HG03196 (cell line): ENCODE measurements at regions not wholly inside any gene's neighbourhood (a gene's known extent, or its start where the extent isn't known, plus 50 kb on each side); places are given as distances from the start of the nearest gene placed in this dataset.

Experiments used
- ATAC-seq: cut with Tn5 transposase; IDR thresholded peaks from one replicate; pipeline ENCODE4 v1.9.1; 2021; ENCODE audit not compliant: unreplicated experiment

- no peak for ATAC-seq
These were observed 153.3 kb upstream of the TBL1X start for GRCh38 chrX:9311421-9312160.

GRCh38 chrX:9312922-9313867 is 151.7 kb upstream of the TBL1X start:
- no peak for ATAC-seq

GRCh38 chrX:9315086-9315485 is 149.8 kb upstream of the TBL1X start:
- ATAC-seq, result no peak

DNA sequence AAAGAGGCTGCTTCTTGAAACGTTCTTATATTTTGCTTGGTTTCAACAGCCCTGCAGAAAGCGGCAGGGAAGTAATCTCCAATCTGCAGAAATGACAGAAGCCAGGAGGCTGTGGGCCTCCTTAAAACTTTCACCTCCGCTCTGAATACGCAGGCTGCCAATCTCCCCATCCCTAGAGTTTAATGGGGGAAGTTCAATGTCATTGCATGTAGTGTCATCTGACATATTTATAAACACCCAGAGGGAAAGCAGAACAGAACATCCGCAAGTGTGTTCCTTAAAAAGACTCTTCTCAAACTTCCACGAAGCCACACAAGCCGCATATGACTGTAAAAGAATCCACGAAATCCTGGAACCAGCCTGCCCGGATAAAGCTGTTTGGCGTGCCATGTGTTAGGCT is 148.8 kb upstream of the TBL1X start:
- ATAC-seq, result no peak

DNA sequence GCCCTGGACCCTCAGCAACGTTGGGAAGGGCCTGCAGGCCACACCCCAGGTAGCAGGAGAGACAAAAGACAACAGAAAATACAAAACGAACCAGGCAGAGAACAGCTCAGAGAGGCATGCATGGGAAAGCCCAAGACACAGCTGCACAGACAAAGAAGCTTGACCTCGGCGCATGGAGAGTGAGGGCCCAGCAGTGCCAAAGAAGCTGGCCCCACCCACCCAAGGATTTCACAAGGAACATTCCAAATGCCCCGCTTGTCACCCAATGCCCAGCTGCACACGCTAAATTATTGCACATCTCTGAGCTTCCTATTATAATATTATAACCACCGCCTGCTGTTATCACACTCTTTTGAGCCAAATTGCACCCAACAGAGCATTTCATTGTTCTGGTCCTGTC is 147.7 kb upstream of the TBL1X start:
- no peak for ATAC-seq

DNA sequence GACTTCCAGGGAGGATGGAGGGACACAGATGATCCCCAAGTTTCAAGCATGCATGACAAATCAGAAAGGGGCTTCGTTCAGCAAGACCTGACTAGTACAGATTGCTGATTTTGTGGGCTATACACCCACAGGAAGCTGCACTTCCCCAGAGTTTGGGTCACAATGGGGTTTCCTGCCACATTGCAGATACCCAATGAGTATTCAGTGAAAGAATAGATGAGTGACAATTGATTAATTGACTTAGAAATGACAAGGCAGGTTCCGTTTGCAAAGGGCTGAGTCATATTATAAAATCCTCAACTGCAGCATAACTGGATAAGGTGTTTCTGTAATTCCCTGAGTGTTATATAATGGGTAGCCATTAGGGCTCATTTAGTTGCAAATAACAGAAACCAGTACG is 146.6 kb upstream of the TBL1X start:
- no peak for ATAC-seq

DNA sequence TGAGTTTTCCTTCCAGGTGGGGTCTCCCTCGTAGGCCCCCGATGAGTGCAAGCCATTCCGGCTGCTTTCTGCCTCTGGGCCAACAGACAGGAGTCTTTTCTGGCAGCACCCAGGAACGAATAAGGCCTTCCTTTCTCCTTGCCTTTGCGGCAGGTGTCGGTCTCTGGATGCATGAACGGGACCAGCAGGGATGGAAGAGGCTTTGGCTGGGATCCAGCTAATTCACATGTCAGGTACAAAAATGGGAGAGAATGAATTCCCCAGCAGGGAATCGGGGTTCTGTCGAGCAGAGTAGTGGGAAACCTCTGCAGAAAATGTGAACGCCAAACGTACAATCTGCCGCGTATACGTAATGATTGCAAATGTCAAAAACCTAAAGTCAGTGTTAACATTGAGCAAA is 146.1 kb upstream of the TBL1X start:
- no peak for ATAC-seq

DNA sequence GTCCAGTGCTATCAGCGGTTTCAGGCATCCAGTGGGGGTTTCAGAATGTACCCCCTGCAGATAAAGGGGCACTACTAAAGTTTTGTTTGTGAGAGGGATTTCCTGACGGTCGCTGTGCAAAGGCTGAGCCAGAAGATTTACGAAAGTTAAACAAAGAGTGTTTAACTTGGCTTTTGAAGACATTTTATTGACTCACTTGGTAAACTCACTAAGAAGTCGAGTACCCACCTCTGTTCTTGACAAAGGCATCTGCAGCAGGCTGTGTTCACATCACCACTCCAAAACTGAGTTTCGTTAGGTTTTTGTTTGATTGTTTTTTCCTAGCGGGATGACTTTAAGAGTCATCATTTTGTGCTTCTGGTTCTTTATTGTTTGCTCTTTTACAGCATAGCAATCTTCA is 143.9 kb upstream of the TBL1X start:
- no peak for ATAC-seq

DNA sequence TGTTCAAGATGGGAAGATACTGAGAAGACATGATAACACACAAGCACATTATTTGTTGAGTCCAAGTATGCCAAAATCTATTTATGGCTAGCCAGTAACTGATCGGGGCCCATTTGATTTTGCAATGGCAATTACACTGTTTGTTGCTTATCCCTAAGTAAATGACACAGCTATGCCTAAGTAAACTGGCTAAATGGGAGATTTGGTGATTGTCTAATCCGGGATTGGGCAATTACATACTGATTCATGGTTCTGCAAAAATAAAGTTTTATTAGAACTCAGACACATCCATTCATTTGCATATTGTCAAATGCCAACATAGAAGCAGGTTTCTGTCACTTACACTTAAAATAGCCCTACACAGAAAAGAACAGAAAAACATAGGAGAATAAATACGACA is 140.2 kb upstream of the TBL1X start:
- no peak for ATAC-seq

- ATAC-seq, result no peak
These were observed 138.5 kb upstream of the TBL1X start for GRCh38 chrX:9326369-9326768.

DNA sequence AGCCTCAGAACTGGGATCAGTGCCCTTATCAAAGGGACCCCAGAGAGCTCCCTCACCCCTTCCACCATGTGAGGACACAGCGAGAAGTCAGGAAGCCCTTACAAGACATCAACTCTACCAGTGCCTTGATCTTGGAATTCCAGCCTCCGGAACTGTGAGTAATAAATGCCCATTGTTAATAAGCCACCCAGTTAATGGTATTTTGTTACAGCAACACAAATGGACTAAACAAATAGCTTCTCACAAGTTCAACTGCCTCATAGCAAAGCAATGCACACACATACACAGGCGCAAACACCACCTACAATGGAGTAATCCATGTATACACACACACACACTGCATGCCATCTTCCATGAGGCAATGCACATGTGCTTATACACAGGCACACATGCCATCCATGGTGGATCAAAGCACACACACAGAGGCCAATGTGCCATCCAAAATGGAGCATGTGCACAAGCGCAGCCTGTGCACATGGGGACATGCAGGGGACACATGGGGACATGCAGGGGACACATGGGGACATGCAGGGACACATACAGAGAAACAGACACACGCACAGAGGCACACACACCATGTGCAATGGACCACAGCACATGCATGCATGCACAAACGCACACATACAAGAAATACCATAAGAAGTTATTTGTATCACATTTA is 137.6 kb upstream of the TBL1X start:
- ATAC-seq, result no peak

GRCh38 chrX:9327747-9328145 is 137.1 kb upstream of the TBL1X start:
- no peak for ATAC-seq

DNA sequence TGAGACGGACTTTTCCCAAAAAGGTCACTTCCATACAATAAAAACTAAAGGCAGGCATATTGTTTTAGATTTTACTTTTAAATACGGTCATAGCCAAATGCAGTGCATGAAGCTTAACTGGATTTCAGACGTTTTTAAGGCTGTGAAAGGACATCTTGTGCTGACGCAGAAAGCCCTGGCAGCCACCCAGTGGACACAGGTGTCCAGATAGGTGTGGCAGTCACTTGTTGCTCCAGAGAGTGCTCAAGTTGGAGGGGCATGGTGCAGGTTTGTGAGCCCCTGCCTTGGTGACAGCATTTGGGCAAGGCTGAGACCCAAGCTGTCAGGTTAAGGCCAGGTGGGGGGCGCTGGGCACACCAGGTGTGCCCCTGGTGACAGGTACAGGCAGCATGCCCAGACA is 135.8 kb upstream of the TBL1X start:
- no peak for ATAC-seq

GRCh38 chrX:9330249-9330982 is 134.4 kb upstream of the TBL1X start:
- no peak for ATAC-seq

DNA sequence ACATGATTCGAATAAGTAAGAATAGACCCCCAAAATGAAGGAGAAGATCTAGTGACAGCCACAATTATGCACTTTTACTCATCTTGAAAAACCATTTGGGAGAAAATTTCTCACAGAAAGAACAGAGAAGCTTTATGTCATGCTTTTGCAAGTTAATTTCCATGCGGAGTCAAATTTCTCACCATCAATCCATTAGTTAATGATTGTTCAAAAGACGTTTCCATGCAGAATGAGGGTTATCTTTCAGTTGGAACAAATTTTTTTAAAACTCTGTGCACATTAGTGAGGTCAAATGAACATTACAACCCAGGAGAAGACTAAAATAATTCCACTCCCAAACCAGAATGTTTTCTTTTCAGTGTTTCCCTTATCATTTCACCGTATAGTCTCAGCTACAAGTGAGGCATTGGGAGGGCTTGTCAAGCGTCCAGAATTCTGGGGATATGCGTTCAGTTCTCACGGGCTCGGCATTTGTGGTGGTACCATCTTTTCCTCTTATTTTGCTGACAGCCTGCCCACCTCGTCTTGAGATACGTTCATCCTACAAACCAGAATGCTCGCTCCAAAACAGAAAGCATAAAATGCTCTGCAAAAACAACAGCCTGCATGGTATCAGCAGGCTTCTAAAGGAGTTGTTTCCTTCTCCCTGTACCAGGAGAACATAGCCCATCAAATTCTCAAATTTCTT is 130.8 kb upstream of the TBL1X start:
- no peak for ATAC-seq

- ATAC-seq, result no peak
These were observed 129.6 kb upstream of the TBL1X start for GRCh38 chrX:9335251-9335650.

DNA sequence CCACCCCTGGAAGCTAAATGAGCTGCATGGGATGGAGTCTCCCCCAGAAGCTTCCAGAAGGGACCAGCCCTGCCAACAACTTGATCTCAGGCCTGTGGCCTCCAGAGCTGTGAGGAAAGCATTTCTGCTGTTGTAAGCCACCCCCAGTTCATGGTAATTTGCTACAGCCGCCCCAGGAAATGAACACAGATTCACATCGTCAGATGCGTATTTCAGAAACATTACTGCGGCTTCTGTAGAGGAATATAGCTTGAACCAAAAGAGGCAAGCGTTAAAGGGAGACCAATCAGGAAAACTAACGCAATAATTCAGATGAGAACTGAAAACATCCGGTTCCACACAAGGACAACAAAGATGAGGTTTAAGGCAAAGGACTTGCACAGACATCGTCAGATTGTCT is 128.4 kb upstream of the TBL1X start:
- ATAC-seq, result no peak

DNA sequence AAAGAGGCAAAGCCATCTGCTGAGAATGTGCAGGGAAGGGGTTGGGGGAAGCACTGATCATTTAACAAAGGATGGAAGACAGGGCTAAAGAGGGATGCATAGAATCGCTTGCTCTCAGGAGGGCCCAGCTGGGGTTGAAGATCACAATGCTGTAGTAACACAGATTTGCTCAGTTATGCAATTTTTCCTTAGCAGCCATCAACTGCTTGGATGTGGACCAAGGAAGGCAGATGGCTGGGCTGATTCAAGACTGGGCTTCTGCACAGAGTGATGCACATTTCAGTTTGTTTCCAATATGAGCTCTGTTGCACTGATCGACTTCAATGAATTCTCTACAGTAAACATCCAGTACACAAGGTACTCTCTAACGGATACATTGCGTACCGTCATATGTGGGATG is 127.8 kb upstream of the TBL1X start:
- no peak for ATAC-seq

DNA sequence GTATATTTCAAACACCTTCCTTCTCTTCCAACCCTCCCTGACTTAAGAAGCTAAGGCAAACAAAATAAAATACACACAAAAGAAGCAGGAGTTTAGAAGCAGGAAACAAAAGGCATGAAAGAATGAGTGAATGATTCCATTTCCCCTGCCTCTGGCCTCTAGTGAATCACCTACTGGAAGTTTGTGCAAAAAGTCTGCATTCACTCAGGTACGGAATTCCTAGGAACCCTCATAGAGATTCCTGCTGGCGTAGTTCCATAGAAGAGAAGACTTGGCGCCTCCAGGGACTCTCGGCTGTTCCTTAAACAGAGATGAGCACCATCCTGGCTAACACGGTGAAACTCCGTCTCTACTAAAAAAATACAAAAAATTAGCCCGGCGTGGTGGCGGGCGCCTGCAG is 125.9 kb upstream of the TBL1X start:
- ATAC-seq, result no peak
